ENCODE measurements at regions not wholly inside any gene's neighbourhood (a gene's known extent, or its start where the extent isn't known, plus 50 kb on each side); places are given as distances from the start of the nearest gene placed in this dataset.

GRCh38 chr14:106277503-106277902 lies 751.1 kb downstream of the TMEM121 start:
- peak; percentile 94 for TF ChIP-seq CTCF (IDR thresholded peaks at IDR 0.05)
- TF ChIP-seq ZFX (IDR thresholded peaks at IDR 0.05; ENCODE audit: borderline replicate concordance) = no peak

Measured in 22Rv1 (cell line).